ENCODE measurements at regions not wholly inside any gene's neighbourhood (a gene's known extent, or its start where the extent isn't known, plus 50 kb on each side); places are given as distances from the start of the nearest gene placed in this dataset.

GRCh38 chrX:39850209-39850608, 247.5 kb downstream of the BCOR start:
- no peak for TF ChIP-seq CTCF (IDR thresholded peaks at IDR 0.05 in 2 of 3, conservative IDR thresholded peaks at IDR 0.05 in 1 of 3; ENCODE audit: insufficient read depth in 2 of 3, low read depth in 1 of 3, low read length in 3 of 3)
- no peak for TF ChIP-seq GATA2 (CRISPR knock-in tag; IDR thresholded peaks at IDR 0.05)
- no peak for TF ChIP-seq ZKSCAN1 (IDR thresholded peaks at IDR 0.05; ENCODE audit: low read depth, low read length)
- TF ChIP-seq ZNF23 (CRISPR knock-in tag; IDR thresholded peaks at IDR 0.05) = no peak
- no peak for TF ChIP-seq ZNF274 (IDR thresholded peaks at IDR 0.05; ENCODE audit: borderline replicate concordance, low read depth, low read length)
- TF ChIP-seq ZC3H11A (IDR thresholded peaks at IDR 0.05; ENCODE audit: low read depth, low read length) = no peak
- no peak for TF ChIP-seq ZBTB26 (CRISPR knock-in tag; IDR thresholded peaks at IDR 0.05)
